ENCODE measurements at regions not wholly inside any gene's neighbourhood (a gene's known extent, or its start where the extent isn't known, plus 50 kb on each side); places are given as distances from the start of the nearest gene placed in this dataset.

- in situ Hi-C loops (cut with HindIII; ENCODE audit: low pct_ligation_motif_present, low sequenced_read_pairs): no loop called here
- no peak for TF ChIP-seq CTCF (IDR thresholded peaks at IDR 0.05; ENCODE audit: low read depth, low read length, missing control alignments)
Measured at GRCh38 chr12:58720421-58720820, 199.9 kb downstream of the LRIG3 start.

GRCh38 chr12:58725400-58726105 lies 194.8 kb downstream of the LRIG3 start:
- TF ChIP-seq CTCF (IDR thresholded peaks at IDR 0.05; ENCODE audit: low read depth, low read length, missing control alignments): no peak
- in situ Hi-C loops (cut with HindIII; ENCODE audit: low pct_ligation_motif_present, low sequenced_read_pairs): no loop called here
- Histone ChIP-seq H3K27me3 (replicated peaks) (no peaks in the 10 kb centered on the region), H3K27ac (no peak overlapping the region), H3K36me3 (replicated peaks) (no peaks in the 10 kb centered on the region), H3K4me3 (ENCODE audit: low read depth, low read length) (no peak overlapping the region)
- no peak for DNase-seq

More at GRCh38 chr12:58720421-58720820, 199.9 kb downstream of the LRIG3 start:
- no peaks in the 10 kb centered on the region for H3K27me3 ChIP-seq (replicated peaks)
- no peak overlapping the region for H3K4me3 ChIP-seq (ENCODE audit: low read depth, low read length)
- H3K27ac ChIP-seq: no peak overlapping the region
- no peaks in the 10 kb centered on the region for H3K36me3 ChIP-seq (replicated peaks)
- no peak for DNase-seq

- Histone ChIP-seq H3K27ac (no peak overlapping the region), H3K36me3 (replicated peaks) (no peaks in the 10 kb centered on the region), H3K4me3 (ENCODE audit: low read depth, low read length) (no peak overlapping the region), H3K27me3 (replicated peaks) (no peaks in the 10 kb centered on the region)
- TF ChIP-seq CTCF (IDR thresholded peaks at IDR 0.05; ENCODE audit: low read depth, low read length, missing control alignments): no peak
- in situ Hi-C loops (cut with HindIII; ENCODE audit: low pct_ligation_motif_present, low sequenced_read_pairs): no loop called here
- DNase-seq: no peak
Measured at GRCh38 chr12:58727521-58727920, 192.8 kb downstream of the LRIG3 start.

- Histone ChIP-seq H3K27me3 (replicated peaks) (no peaks in the 10 kb centered on the region), H3K4me3 (ENCODE audit: low read depth, low read length) (no peak overlapping the region), H3K27ac (no peak overlapping the region), H3K36me3 (replicated peaks) (no peaks in the 10 kb centered on the region)
- peak; percentile 13 for DNase-seq
- TF ChIP-seq CTCF (IDR thresholded peaks at IDR 0.05; ENCODE audit: low read depth, low read length, missing control alignments): no peak
- in situ Hi-C loops (cut with HindIII; ENCODE audit: low pct_ligation_motif_present, low sequenced_read_pairs): no loop called here
Measured at GRCh38 chr12:58728397-58728796, 191.9 kb downstream of the LRIG3 start.

GRCh38 chr12:58731096-58731495 lies 189.2 kb downstream of the LRIG3 start:
- Histone ChIP-seq H3K27me3 (replicated peaks) (no peaks in the 10 kb centered on the region), H3K4me3 (ENCODE audit: low read depth, low read length) (no peak overlapping the region), H3K36me3 (replicated peaks) (no peaks in the 10 kb centered on the region), H3K27ac (no peak overlapping the region)
- TF ChIP-seq CTCF (IDR thresholded peaks at IDR 0.05; ENCODE audit: low read depth, low read length, missing control alignments): no peak
- DNase-seq: no peak
- in situ Hi-C loops (cut with HindIII; ENCODE audit: low pct_ligation_motif_present, low sequenced_read_pairs): no loop called here

- H3K27me3 ChIP-seq (replicated peaks): no peaks in the 10 kb centered on the region
- no peak overlapping the region for H3K4me3 ChIP-seq (ENCODE audit: low read depth, low read length)
- in situ Hi-C loops (cut with HindIII; ENCODE audit: low pct_ligation_motif_present, low sequenced_read_pairs): no loop called here
- DNase-seq: no peak
- no peaks in the 10 kb centered on the region for H3K36me3 ChIP-seq (replicated peaks)
- TF ChIP-seq CTCF (IDR thresholded peaks at IDR 0.05; ENCODE audit: low read depth, low read length, missing control alignments): no peak
- H3K27ac ChIP-seq: no peak overlapping the region
Measured at GRCh38 chr12:58732894-58733293, 187.4 kb downstream of the LRIG3 start.
